Lower leg skin (tissue), 3 donors: ENCODE measurements at regions not wholly inside any gene's neighbourhood (a gene's known extent, or its start where the extent isn't known, plus 50 kb on each side); places are given as distances from the start of the nearest gene placed in this dataset.

Experiments used
- CTCF ChIP-seq, 3 donors: fragments of 450-650 bp; IDR thresholded peaks; one replicate each; pipeline ENCODE4 v1.5.1; 2016; ENCODE audit warnings: antibody characterized with exemption in 3 of 3, mild to moderate bottlenecking in 3 of 3, moderate library complexity in 2 of 3
- POLR2A ChIP-seq, 2 donors: fragments of 450-650 bp; IDR thresholded peaks; one replicate each; pipeline ENCODE4 v1.6.1; 2016 to 2017; ENCODE audit warnings: antibody characterized with exemption in 2 of 2, mild to moderate bottlenecking in 1 of 2, moderate library complexity in 1 of 2

DNA sequence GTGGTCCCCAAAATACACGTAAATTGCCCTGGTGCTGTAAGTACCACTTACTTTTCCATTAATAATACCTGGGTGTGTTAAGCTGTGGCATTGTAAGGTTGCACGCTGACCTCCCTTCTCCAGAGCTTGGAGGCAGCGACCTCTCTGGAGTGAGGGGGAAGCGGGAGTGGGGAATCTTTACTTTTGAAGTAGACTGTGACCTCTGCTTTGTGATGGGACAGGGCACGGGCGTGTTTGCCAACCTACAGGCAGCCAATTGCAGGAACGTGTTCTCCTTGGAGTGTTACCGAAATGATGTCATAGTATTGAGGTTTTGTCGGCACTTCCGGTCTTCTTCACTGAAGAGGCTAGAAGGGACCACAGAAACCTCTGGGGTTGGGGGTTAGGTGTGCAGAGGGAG lies 227.3 kb upstream of the C2CD4B start:
- TF ChIP-seq CTCF (IDR thresholded peaks at IDR 0.05) (no peak), POLR2A (IDR thresholded peaks at IDR 0.05) (no peak)
